GM10266 (cell line): ENCODE measurements at regions not wholly inside any gene's neighbourhood (a gene's known extent, or its start where the extent isn't known, plus 50 kb on each side); places are given as distances from the start of the nearest gene placed in this dataset.

Source experiments
- DNase-seq: peaks from one replicate; pipeline ENCODE4 v3.0.0; 2012; ENCODE audit errors: extremely low spot score
- TF ChIP-seq, protein P1 (sequence below): IDR thresholded peaks from 2 replicates; pipeline ENCODE4 v1.5.1; 2012; ENCODE audit warnings: mild to moderate bottlenecking, low read depth; ENCODE audit not compliant: control insufficient read depth, insufficient read depth; ENCODE audit errors: missing control alignments

DNA sequence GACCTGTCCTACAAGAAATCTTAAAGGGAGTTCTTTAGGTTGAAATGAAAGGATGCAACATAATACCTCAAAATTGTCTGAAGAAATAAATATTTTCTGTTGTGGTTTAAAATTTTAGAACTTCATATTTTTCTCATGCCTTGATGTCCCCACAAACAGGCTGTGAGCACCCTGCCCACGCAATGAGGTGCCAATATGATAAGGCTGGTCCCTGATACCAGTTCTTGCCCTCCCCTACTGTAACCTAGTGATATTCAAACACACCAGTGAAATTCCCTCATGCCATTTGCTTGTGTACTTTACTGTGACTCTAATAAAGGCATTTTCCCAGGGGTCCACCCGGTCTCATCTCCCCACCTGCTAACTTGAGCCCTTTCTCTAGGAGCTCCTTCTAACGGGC, 67.3 kb upstream of the SIRPG start:
- DNase-seq = peak; percentile 1
- TF ChIP-seq, protein P1, sequence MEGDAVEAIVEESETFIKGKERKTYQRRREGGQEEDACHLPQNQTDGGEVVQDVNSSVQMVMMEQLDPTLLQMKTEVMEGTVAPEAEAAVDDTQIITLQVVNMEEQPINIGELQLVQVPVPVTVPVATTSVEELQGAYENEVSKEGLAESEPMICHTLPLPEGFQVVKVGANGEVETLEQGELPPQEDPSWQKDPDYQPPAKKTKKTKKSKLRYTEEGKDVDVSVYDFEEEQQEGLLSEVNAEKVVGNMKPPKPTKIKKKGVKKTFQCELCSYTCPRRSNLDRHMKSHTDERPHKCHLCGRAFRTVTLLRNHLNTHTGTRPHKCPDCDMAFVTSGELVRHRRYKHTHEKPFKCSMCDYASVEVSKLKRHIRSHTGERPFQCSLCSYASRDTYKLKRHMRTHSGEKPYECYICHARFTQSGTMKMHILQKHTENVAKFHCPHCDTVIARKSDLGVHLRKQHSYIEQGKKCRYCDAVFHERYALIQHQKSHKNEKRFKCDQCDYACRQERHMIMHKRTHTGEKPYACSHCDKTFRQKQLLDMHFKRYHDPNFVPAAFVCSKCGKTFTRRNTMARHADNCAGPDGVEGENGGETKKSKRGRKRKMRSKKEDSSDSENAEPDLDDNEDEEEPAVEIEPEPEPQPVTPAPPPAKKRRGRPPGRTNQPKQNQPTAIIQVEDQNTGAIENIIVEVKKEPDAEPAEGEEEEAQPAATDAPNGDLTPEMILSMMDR = no peak

DNA sequence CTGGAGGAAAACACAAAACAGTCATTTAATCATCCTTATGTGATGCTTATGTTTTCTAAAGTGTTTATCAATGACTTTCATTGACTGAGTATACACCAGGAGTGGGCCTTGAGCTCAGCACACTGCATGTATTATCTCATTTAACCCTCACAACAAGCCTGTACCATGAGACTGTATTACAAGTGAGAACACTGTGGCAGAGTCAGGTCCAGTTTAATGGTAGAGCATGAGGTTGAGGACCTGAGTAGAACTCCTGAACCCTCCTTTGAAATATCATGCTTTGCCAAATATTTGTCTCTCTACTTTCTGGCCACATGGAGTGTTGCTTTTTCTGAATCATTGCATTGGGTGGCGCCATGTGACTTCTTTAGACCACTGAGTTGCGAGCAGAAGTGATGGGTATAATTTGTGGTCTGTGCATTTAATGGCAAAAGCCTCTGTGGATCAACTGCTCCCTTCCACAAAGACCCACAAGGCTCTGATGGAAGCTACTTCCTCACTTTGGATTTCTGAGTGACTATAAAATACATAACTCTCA, 65.0 kb upstream of the SIRPG start:
- DNase-seq = no peak
- TF ChIP-seq, protein P1 = no peak

DNA sequence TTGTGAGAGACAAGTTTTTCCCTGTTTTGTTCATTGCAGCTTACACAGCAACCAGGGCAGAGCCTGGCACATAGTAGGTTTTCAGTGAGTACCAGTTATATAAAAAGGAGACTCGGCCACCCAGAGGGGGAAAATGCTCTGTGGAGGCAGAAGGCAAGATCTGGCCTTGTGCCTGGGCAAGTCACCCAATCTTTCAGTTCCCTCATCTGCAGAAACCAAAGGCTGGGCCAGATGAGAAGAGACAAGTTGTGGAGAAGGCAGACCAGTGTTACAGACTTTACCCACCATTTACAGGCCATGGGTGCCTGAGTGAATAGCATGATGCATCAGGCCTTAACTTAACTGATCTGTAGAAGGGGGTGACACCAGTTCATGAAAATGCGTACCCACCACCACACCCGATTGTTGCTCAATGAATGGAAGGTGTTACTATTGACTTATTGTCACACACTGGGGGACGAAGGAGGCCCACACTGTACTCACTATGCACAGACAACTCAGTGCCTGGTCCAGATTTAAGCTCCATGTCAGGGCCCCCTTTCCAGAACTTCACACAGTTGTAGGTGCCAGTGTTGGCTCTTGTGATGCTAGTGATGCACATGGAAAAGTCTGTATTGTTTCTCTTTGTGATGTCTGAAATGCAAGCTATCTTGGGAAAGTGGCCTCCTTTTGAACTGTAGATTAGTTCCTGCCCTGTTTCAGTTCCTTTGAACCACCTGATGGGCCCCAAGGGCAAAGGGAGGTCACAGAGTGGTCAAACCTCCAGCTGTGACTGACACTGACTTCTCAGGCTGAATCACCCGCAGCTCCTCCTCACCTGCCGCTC, 64.3 kb upstream of the SIRPG start:
- DNase-seq = no peak
- TF ChIP-seq, protein P1 = no peak

DNA sequence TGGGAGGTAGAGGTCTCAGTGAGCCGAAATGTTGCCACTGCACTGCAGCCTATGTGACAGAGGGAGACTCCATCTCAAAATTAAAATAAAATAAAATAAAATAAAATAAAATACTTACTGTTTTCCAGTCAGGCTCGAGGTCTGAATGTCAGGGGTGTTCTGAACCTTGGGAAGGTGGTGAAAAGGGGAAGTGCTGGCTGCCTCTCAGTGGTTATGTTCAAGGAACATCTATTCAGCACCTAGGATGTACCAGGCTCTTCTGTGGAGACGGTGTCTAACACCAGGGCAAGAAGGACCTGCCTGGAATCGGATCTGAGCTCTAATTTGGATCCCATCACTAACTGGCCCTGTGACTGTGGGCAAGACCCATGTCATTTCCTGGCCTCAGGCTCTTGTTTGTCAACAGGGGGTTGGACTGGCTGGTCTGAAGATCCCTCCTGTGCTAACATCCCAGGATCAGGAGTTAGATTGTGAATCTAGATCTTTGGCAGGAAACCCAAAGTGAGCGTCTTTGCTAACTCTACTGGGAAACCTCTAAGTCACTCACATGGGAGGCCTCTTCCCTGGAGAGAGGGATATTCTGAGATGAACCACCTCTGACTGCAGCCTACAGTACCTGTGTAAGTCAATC, 63.4 kb upstream of the SIRPG start:
- no peak for DNase-seq
- TF ChIP-seq, protein P1 = no peak

DNA sequence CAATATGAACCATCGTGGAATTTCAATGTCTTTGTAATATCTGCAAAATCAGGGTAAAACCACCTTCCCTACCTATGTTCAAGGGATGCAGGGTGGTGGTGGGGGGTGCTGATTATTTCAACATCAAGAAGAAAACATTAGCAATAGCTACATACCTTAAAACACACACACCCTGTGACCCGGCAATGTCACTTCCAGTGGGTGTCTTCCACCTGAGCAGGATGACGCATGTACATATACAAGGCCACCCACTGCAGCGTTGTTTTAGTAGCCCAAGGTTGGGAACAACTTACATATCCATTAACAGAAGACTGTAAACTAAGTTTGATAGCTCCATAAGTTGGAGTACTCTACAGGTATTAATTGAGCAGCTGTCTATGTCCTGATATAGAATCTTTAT, 62.6 kb upstream of the SIRPG start:
- no peak for DNase-seq
- TF ChIP-seq, protein P1 = no peak

DNA sequence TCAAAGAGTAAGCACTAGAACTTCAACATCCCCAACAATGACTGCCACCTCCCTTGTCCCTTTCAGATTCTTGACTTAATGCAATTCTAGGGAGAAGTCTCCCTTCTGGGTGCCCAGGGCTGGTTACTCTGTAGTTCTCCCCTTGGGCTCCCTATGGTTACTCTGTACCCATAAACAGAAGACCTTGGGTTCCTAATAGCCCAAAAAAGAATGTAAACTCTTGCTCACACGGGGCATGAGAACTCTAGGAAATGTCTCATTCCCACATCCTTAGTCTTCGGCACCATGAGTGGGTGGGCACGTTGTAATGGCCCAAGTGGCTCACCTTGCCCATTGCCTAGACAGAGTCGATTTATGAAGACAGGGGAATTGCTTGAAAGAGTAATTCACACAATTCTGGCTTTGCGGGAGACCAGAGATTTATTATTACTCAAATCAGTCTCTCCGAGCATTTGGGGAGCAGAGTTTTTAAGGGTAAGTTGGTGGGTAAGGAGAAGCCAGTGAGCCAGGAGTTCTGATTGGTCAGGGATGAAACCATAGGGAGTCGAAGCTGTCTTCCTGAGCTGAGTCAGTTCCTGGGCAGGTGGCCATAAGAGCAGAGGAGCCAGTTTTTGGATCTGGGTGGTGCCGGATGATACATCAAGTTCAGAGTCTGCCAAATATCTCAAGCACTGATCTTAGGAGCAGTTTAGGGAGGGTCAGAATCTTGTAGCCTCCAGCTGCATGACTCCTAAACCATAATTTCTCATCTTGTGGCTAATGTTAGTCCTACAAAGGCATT, 61.2 kb upstream of the SIRPG start:
- TF ChIP-seq, protein P1 = no peak
- no peak for DNase-seq
